Smooth muscle cell of the brain vasculature (primary cell): ENCODE measurements at regions not wholly inside any gene's neighbourhood (a gene's known extent, or its start where the extent isn't known, plus 50 kb on each side); places are given as distances from the start of the nearest gene placed in this dataset.

ENCODE experiments used
- DNase-seq: peaks from one replicate; pipeline ENCODE4 v3.0.0-alpha.2; 2012; ENCODE audit warnings: low read depth, low spot score

- no peak for DNase-seq
These were observed 219.5 kb downstream of the PTPRU start for GRCh38 chr1:29455781-29456180.

GRCh38 chr1:29454616-29455380 is 218.5 kb downstream of the PTPRU start:
- DNase-seq = no peak

GRCh38 chr1:29453502-29454240 is 217.3 kb downstream of the PTPRU start:
- DNase-seq = no peak

- DNase-seq = no peak
These were observed 216.3 kb downstream of the PTPRU start for GRCh38 chr1:29452463-29453230.

- no peak for DNase-seq
These were observed 215.1 kb downstream of the PTPRU start for GRCh38 chr1:29451368-29451892.

GRCh38 chr1:29450591-29450990 is 214.3 kb downstream of the PTPRU start:
- no peak for DNase-seq

GRCh38 chr1:29448456-29449235 is 212.3 kb downstream of the PTPRU start:
- no peak for DNase-seq

GRCh38 chr1:29447368-29447767 is 211.0 kb downstream of the PTPRU start:
- no peak for DNase-seq

- DNase-seq = no peak
These were observed 208.7 kb downstream of the PTPRU start for GRCh38 chr1:29444782-29445729.

- no peak for DNase-seq
These were observed 207.9 kb downstream of the PTPRU start for GRCh38 chr1:29444081-29444715.

- DNase-seq = no peak
These were observed 205.8 kb downstream of the PTPRU start for GRCh38 chr1:29441916-29442668.

GRCh38 chr1:29439615-29440014 is 203.3 kb downstream of the PTPRU start:
- DNase-seq = no peak

GRCh38 chr1:29438991-29439390 is 202.7 kb downstream of the PTPRU start:
- DNase-seq = no peak

- no peak for DNase-seq
These were observed 201.6 kb downstream of the PTPRU start for GRCh38 chr1:29437946-29438345.

- no peak for DNase-seq
These were observed 200.0 kb downstream of the PTPRU start for GRCh38 chr1:29436181-29436785.

GRCh38 chr1:29433830-29434229 is 197.5 kb downstream of the PTPRU start:
- no peak for DNase-seq

- no peak for DNase-seq
These were observed 194.8 kb downstream of the PTPRU start for GRCh38 chr1:29431138-29431537.

- no peak for DNase-seq
These were observed 193.3 kb downstream of the PTPRU start for GRCh38 chr1:29429656-29430055.

- no peak for DNase-seq
These were observed 192.7 kb downstream of the PTPRU start for GRCh38 chr1:29428997-29429396.
